H9 (cell line): ENCODE measurements at regions not wholly inside any gene's neighbourhood (a gene's known extent, or its start where the extent isn't known, plus 50 kb on each side); places are given as distances from the start of the nearest gene placed in this dataset.

Source experiments
- DNase-seq: peaks from one replicate; pipeline ENCODE4 v3.0.0-alpha.2; 2017
- H2AFZ ChIP-seq: one replicate; pipeline ENCODE4 v1.6.1; 2013; ENCODE audit warnings: mild to moderate bottlenecking, low read length, control low read depth, moderate library complexity
- H2AK5ac ChIP-seq: 2 replicates; pipeline ENCODE4 v1.6.1; 2013; ENCODE audit warnings: low read length, control low read depth, mixed read lengths; ENCODE audit not compliant: insufficient read length
- H2BK120ac ChIP-seq: one replicate; pipeline ENCODE4 v1.6.1; 2013; ENCODE audit warnings: low read depth, mild to moderate bottlenecking, low read length, control low read depth, inconsistent platforms; ENCODE audit not compliant: poor library complexity, severe bottlenecking
- H2BK12ac ChIP-seq: 2 replicates; pipeline ENCODE4 v1.6.1; 2013; ENCODE audit warnings: low read length, control low read depth, mixed read lengths, low read depth; ENCODE audit not compliant: insufficient read length
- H2BK15ac ChIP-seq: 2 replicates; pipeline ENCODE4 v1.6.1; 2013; ENCODE audit warnings: low read depth, low read length, control low read depth
- H2BK20ac ChIP-seq: one replicate; pipeline ENCODE4 v1.6.1; 2013; ENCODE audit warnings: low read depth, mild to moderate bottlenecking, low read length, control low read depth, inconsistent platforms; ENCODE audit not compliant: poor library complexity, severe bottlenecking
- H2BK5ac ChIP-seq: 2 replicates; pipeline ENCODE4 v1.6.1; 2013; ENCODE audit warnings: low read length, control low read depth, mixed read lengths; ENCODE audit not compliant: insufficient read length
- H3K14ac ChIP-seq: 2 replicates; pipeline ENCODE4 v1.6.1; 2013; ENCODE audit warnings: low read length, control low read depth; ENCODE audit not compliant: insufficient read depth
- H3K18ac ChIP-seq: 2 replicates; pipeline ENCODE4 v1.6.1; 2013; ENCODE audit warnings: low read depth, mild to moderate bottlenecking, mixed read lengths, low read length, control low read depth; ENCODE audit not compliant: insufficient read length
- H3K23ac ChIP-seq: 2 replicates; pipeline ENCODE4 v1.6.1; 2013; ENCODE audit warnings: low read length, control low read depth, mixed read lengths, low read depth; ENCODE audit not compliant: insufficient read length
- H3K23me2 ChIP-seq: 2 replicates; pipeline ENCODE4 v1.6.1; 2013; ENCODE audit warnings: low read depth, mild to moderate bottlenecking, mixed read lengths, low read length, control low read depth; ENCODE audit not compliant: insufficient read length, poor library complexity, severe bottlenecking
- H3K27ac ChIP-seq: 2 replicates; pipeline ENCODE4 v1.5.1; 2013; ENCODE audit warnings: low read length, control low read depth, mixed read lengths, low read depth; ENCODE audit not compliant: insufficient read length
- H3K27me3 ChIP-seq: 2 replicates; pipeline ENCODE4 v1.6.1; 2013; ENCODE audit warnings: low read length, control low read depth, inconsistent platforms; ENCODE audit not compliant: insufficient read depth
- H3K4ac ChIP-seq: 2 replicates; pipeline ENCODE4 v1.6.1; 2013; ENCODE audit warnings: low read depth, mild to moderate bottlenecking, control low read depth, inconsistent platforms, low read length, moderate library complexity
- H3K4me1 ChIP-seq: 2 replicates; pipeline ENCODE4 v1.6.1; 2013; ENCODE audit warnings: low read length, control low read depth, inconsistent platforms; ENCODE audit not compliant: insufficient read depth
- H3K4me2 ChIP-seq: 2 replicates; pipeline ENCODE4 v1.6.1; 2013; ENCODE audit warnings: low read length, control low read depth, mixed read lengths; ENCODE audit not compliant: insufficient read length, insufficient read depth
- H3K56ac ChIP-seq: 2 replicates; pipeline ENCODE4 v1.6.1; 2013; ENCODE audit warnings: low read depth, mild to moderate bottlenecking, mixed read lengths, low read length, control low read depth; ENCODE audit not compliant: insufficient read length
- H3K79me1 ChIP-seq: 2 replicates; pipeline ENCODE4 v1.6.1; 2013; ENCODE audit warnings: low read depth, mild to moderate bottlenecking, moderate library complexity, low read length, control low read depth, inconsistent platforms; ENCODE audit not compliant: insufficient read depth, poor library complexity, severe bottlenecking
- H3K79me2 ChIP-seq: 2 replicates; pipeline ENCODE4 v1.6.1; 2013; ENCODE audit warnings: low read length, control low read depth, inconsistent platforms; ENCODE audit not compliant: insufficient read depth
- H3K9ac ChIP-seq: 2 replicates; pipeline ENCODE4 v1.6.1; 2013; ENCODE audit warnings: low read length, control low read depth, mixed read lengths; ENCODE audit not compliant: insufficient read length; ENCODE audit errors: extremely low read depth
- H3K9me3 ChIP-seq: one replicate; pipeline ENCODE4 v1.6.1; 2013; ENCODE audit warnings: low read depth, low read length, inconsistent platforms; ENCODE audit not compliant: control insufficient read depth
- H3T11ph ChIP-seq: one replicate; pipeline ENCODE4 v1.6.1; 2013; ENCODE audit warnings: mild to moderate bottlenecking, low read length, control low read depth, inconsistent platforms
- H4K20me1 ChIP-seq: one replicate; pipeline ENCODE4 v1.6.1; 2013; ENCODE audit not compliant: control insufficient read depth, insufficient read length, insufficient read depth
- H4K5ac ChIP-seq: 2 replicates; pipeline ENCODE4 v1.6.1; 2013; ENCODE audit warnings: low read depth, mild to moderate bottlenecking, mixed read lengths, low read length, control low read depth; ENCODE audit not compliant: insufficient read length
- H4K8ac ChIP-seq: replicated peaks from 2 replicates; pipeline ENCODE4 v1.6.1; 2013; ENCODE audit warnings: low read length, control low read depth, mixed read lengths, low read depth; ENCODE audit not compliant: insufficient read length
- H4K91ac ChIP-seq: 2 replicates; pipeline ENCODE4 v1.6.1; 2013; ENCODE audit warnings: low read depth, mild to moderate bottlenecking, moderate library complexity, mixed read lengths, low read length, control low read depth; ENCODE audit not compliant: insufficient read length
- H3K27ac Mint-ChIP-seq, 3 experiments: 2 replicates in 2 of 3; 3 replicates in 1 of 3; pipeline ENCODE4 v1.8.0; 2020 to 2021; ENCODE audit warnings: mixed read lengths in 3 of 3, mild to moderate bottlenecking in 1 of 3, moderate library complexity in 1 of 3
- H3K27me3 Mint-ChIP-seq: 2 replicates; pipeline ENCODE4 v1.8.0; 2021; ENCODE audit warnings: low read depth, mild to moderate bottlenecking, moderate library complexity, mixed read lengths
- H3K36me3 Mint-ChIP-seq, 3 experiments: 2 replicates in 2 of 3; 3 replicates in 1 of 3; pipeline ENCODE4 v1.8.0; 2020 to 2021; ENCODE audit warnings: low read depth in 3 of 3, mixed read lengths in 3 of 3; ENCODE audit not compliant: insufficient read depth in 1 of 3
- H3K4me1 Mint-ChIP-seq, 2 experiments: 2 replicates each; pipeline ENCODE4 v1.8.0; 2020; ENCODE audit warnings: mixed read lengths in 2 of 2
- H3K4me3 Mint-ChIP-seq, 2 experiments: 2 replicates in 1 of 2; 3 replicates in 1 of 2; pipeline ENCODE4 v1.8.0; 2020 to 2021; ENCODE audit warnings: mild to moderate bottlenecking in 2 of 2, mixed read lengths in 2 of 2, moderate library complexity in 1 of 2
- H3K9me3 Mint-ChIP-seq, 2 experiments: 2 replicates in 1 of 2; 3 replicates in 1 of 2; pipeline ENCODE4 v1.8.0; 2020; ENCODE audit warnings: mild to moderate bottlenecking in 2 of 2, mixed read lengths in 2 of 2, moderate library complexity in 1 of 2
- CTCF ChIP-seq: fragments of 200-600 bp; sonication (generic); conservative IDR thresholded peaks from 3 replicates; pipeline ENCODE4 v1.8.0; 2021; ENCODE audit warnings: antibody characterized with exemption, mild to moderate bottlenecking
- WGBS: extraction: QIAGEN DNeasy Blood & Tissue Kit; methylation state at CpG from one replicate; pipeline ENCODE4 v1.1.7; 2013; ENCODE audit warnings: missing lambda C conversion rate, low lambda C conversion rate, mixed read lengths; ENCODE audit not compliant: insufficient read length; ENCODE audit errors: extremely low coverage; 5-methylcytosine and 5-hydroxymethylcytosine counted together

- no peak overlapping the region for H2AFZ ChIP-seq
- Mint-ChIP-seq H3K9me3 (no peaks in the 10 kb centered on the region), H3K27ac (no peak overlapping the region), H3K36me3 (no peaks in the 10 kb centered on the region), H3K4me1 (peaks cover 13 to 16% of the 10 kb centered on the region in 2 experiments), H3K27me3 (peaks cover 6% of the 10 kb centered on the region), H3K4me3 (no peak overlapping the region)
- no peak overlapping the region for H3K9ac ChIP-seq
- H3K79me2 ChIP-seq, result no peaks in the 10 kb centered on the region
- no peaks in the 10 kb centered on the region for H4K20me1 ChIP-seq
- no peak for TF ChIP-seq CTCF
- no CpG with 5 or more reads among the region's 10 CpGs for WGBS
- no peak overlapping the region for H3K56ac ChIP-seq
- H3K23ac ChIP-seq, result no peak overlapping the region
- H2BK120ac ChIP-seq, result no peak overlapping the region
- no peak overlapping the region for H2BK5ac ChIP-seq
- H2BK15ac ChIP-seq, result no peak overlapping the region
- H3K4ac ChIP-seq, result no peak overlapping the region
- H3K18ac ChIP-seq, result no peak overlapping the region
- no peaks in the 10 kb centered on the region for H3K4me1 ChIP-seq
- H3K23me2 ChIP-seq, result no peaks in the 10 kb centered on the region
- no peak overlapping the region for H3K14ac ChIP-seq
- H3K9me3 ChIP-seq, result no peaks in the 10 kb centered on the region
- H3K79me1 ChIP-seq, result no peaks in the 10 kb centered on the region
- H4K8ac ChIP-seq, result no peak overlapping the region
- H4K5ac ChIP-seq, result no peak overlapping the region
- H3T11ph ChIP-seq, result no peak overlapping the region
- H2BK12ac ChIP-seq, result no peak overlapping the region
- DNase-seq, result no peak
- no peaks in the 10 kb centered on the region for H3K27me3 ChIP-seq
- no peak overlapping the region for H4K91ac ChIP-seq
- no peak overlapping the region for H2BK20ac ChIP-seq
- H3K27ac ChIP-seq, result no peak overlapping the region
- no peak overlapping the region for H2AK5ac ChIP-seq
- no peak overlapping the region for H3K4me2 ChIP-seq
These were observed 66.7 kb downstream of the HHEX start for GRCh38 chr10:92756201-92757065.
